Stimulated activated CD8-positive, alpha-beta memory T cell treated with anti-CD3 and anti-CD28 coated beads, Interleukin-15, amount 100 ng/mL, for 4 hours (primary cell): ENCODE measurements at regions not wholly inside any gene's neighbourhood (a gene's known extent, or its start where the extent isn't known, plus 50 kb on each side); places are given as distances from the start of the nearest gene placed in this dataset.

Source experiments
- DNase-seq, 2 donors: peaks; one replicate each; pipeline ENCODE4 v3.0.0-alpha.2; 2020; ENCODE audit warnings: low read depth in 2 of 2

- no peak for DNase-seq
These were observed 118.4 kb upstream of the SLC7A1 start for GRCh38 chr13:29713839-29714238.

GRCh38 chr13:29711776-29712175, 116.3 kb upstream of the SLC7A1 start:
- DNase-seq: no peak

- DNase-seq: no peak
These were observed 115.0 kb upstream of the SLC7A1 start for GRCh38 chr13:29710511-29710910.

DNA sequence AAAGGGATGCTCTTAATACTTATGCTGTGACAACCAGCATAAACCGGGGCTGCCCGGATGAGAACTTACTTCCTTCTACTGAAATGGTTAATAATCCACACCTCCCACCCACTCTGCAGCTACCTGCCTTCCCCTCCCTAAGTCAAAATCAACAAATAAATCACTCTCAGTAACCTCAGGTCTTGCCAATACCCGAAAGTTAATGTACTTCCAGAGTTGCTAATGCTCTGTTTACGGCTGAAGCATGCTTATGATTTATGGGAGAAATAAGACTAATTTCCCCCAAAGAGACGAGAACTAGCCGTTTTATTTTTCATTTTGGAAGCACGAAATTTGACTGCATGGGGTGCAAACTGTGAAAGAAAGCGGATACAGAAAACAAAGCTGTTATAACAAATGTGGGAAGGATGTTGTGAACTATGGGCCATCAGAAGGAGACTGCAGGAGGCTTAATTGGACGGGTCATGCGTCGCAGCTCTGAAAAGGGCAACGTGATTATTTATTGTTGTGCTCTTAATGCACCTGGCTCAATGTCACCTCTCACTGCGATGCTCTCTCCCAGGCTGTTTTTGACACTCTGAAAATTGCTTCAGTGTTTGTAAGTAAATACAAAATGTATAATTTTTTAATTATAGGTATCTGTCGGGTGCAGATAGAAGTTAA, 114.0 kb upstream of the SLC7A1 start:
- no peak for DNase-seq

- DNase-seq: peak; percentile 5 to 13
These were observed 112.5 kb upstream of the SLC7A1 start for GRCh38 chr13:29707876-29708543.

GRCh38 chr13:29706923-29707322, 111.4 kb upstream of the SLC7A1 start:
- no peak for DNase-seq

- DNase-seq: no peak
These were observed 109.2 kb upstream of the SLC7A1 start for GRCh38 chr13:29704648-29705047.

DNA sequence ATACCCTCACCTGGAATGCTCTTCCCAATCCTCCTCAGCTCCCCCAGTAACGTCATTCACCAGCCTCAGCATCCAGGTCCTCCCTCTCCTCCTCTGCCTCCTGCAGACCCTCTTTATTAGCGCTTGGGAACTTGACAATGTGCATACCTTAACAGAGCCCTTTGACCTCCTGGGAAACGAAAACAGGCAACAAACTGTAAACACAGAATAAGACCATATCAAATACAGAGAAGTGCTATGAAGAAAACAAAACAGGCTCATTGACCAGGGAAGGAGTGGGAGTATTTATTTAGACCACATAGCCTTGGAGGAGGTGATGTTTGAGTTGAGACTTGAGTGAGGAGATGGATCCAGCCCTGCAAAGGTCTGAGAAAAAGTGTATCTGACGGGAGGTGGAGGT, 107.9 kb upstream of the SLC7A1 start:
- DNase-seq: no peak

- DNase-seq: no peak
These were observed 107.4 kb upstream of the SLC7A1 start for GRCh38 chr13:29702912-29703351.

- DNase-seq: no peak
These were observed 102.6 kb upstream of the SLC7A1 start for GRCh38 chr13:29698106-29698505.

DNA sequence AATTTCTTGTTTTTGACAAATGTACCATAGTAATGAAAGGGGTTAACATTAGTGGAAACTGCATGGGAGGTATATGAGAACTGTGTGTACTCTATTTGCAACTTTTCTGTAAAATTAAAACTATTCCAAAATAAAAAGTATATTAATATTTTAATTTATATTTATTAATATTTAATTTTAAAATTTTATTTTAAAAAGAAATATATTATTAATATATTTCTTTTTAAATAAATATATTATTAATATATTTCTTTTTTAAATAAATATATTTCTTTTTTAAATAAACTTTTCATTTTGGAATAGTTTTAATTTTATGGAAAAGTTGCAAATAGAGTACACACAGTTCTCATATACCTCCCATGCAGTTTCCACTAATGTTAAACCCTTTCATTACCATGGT, 101.1 kb upstream of the SLC7A1 start:
- DNase-seq: no peak

DNA sequence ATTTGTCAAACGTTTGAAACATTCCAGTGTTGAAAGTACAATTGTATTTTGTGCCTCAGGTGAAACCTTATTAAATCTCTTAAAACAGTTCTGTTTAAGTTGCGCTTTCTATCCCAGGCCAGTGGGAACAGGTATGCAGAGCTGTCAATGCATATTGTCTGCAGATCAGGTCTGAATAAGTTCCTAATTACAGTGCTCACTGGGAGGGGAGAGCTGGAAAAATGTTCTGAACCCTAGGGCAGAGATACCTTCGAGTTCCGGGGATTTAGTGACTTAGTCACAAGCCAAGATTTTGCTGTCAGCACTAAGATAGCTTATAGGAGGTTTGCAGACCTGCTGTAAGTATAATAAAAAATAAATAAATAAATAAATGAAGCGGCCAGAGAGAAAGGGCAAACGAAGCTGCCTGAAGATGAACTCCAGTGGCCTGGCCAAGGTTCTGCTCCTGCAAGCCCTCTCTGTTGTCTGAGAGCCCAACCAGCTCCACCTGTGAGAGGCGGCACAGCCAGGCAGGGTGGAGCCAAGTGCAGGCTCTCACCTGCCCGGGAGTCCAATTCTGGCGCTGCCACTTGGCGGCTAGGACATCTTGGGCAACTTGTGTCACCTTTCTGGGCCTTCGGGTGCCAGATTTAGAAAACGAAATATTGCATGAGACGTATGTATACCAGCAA, 97.9 kb upstream of the SLC7A1 start:
- DNase-seq: no peak

DNA sequence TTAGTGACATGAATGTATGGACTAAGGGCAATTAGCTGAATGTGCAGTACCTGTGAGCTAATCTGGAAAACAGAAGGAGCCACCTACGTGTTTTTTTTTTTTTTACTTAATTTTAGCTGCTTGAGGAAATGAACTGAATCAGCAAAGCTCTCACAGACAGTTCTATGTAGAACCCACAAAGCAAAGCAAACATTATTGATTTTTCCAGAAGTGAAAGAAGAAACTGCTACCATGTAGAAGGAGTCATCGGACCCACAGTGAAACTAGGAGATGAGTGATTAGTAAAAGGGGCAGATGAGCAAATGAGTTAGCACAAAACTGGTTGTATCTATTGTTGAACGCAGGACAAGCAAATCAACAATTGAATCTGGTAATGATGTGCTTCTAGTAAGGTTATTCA, 94.1 kb upstream of the SLC7A1 start:
- no peak for DNase-seq

- no peak for DNase-seq
These were observed 92.7 kb upstream of the SLC7A1 start for GRCh38 chr13:29688193-29688592.

GRCh38 chr13:29684441-29684840, 89.0 kb upstream of the SLC7A1 start:
- DNase-seq: no peak

GRCh38 chr13:29683041-29683440, 87.6 kb upstream of the SLC7A1 start:
- DNase-seq: no peak

DNA sequence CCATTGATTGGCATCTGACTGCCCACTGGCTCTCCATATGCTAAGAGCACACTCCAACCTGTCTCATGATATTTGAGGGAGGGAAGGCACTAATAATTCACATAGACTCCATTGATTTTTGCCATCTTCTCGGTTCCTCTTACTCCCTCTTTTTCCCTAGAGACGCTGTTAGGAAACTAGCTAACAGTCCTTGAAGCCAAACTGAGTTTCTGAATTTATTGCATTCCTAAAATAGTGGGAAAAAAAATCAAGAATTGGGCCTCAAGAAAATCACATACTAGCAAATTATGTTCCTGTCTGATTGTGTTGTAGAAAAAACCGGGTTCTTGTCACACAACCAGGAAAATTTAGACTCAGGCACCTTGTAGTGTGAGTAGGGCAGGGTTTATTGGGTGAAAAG, 86.4 kb upstream of the SLC7A1 start:
- DNase-seq: no peak

DNA sequence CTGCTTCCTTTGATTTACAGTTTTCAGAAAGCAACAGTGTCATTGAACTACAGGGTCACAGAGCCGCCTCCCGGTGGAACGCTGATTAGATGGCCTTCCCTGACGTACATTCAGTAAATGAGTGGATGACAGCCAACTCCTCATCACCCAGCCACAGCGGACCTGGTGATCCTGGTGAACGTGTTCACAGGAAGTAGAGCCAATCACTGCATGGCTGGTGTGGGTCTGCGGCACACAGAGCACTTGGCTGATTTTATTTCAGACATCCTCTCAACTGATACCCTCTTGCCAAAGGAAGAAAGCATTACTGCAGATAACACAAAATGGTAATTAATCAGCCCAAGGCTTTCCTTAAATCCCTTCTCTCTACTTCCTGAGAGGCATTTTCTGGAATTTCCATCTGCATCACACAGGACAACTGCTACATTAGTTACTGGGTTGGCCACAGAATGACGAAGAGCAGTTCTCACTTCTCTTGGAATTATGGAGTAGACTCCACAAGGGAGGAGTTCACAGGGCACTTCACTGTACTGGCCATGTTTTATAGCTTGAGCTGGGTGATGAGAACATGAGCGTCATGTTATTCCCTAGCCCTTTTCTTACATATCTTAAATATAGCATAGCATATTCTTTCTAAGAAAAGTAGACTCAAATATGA, 84.0 kb upstream of the SLC7A1 start:
- no peak for DNase-seq

DNA sequence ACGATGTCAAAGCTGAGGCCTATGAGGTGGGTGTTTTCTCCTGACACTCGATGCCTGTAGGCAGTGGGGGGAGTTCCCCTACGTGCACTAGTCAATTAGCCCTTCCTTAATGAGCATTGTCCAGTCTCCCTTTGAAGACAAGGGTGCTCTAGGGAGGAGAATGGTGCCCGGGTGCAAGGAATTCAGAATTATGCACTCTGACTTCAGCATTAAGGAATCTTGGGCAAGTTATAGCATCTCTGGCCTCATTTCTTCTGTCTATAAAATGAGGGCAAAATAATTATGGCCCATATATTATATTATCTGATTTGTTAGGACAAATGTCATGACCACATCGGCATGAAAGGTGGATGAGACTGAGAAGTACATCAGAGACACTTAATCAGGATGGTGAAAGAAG, 82.1 kb upstream of the SLC7A1 start:
- DNase-seq: no peak

DNA sequence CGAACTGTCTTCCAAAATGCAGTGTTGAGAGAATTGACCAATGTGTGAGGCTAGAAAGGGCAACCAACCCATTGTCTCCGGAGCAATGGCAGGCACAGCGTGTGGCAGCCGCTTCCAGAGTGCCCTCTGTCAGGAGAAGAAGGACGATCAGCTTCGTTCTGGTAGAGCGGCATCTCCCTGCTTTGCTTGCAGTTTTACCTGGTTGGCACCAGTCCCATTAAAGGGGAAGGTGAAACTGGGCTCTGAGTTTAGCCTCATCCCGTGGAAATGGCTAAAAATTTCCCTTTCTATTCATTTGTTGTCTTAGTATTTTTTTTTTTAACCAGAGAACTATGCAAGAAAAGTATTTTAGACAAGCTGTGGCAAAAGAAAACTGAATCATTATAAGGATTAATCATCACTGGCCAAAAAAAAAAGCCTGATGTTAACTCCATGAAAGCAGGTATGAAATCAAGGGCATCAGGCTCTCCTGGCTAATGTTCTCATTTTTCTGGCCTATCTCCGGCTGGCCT, 81.5 kb upstream of the SLC7A1 start:
- DNase-seq: no peak

GRCh38 chr13:29676535-29676934, 81.0 kb upstream of the SLC7A1 start:
- no peak for DNase-seq

GRCh38 chr13:29674532-29674931, 79.0 kb upstream of the SLC7A1 start:
- DNase-seq: no peak
